ENCODE measurements at regions not wholly inside any gene's neighbourhood (a gene's known extent, or its start where the extent isn't known, plus 50 kb on each side); places are given as distances from the start of the nearest gene placed in this dataset.
A peak's percentile ranks its signal among the peaks of the same experiment; 100 is the strongest.

DNA sequence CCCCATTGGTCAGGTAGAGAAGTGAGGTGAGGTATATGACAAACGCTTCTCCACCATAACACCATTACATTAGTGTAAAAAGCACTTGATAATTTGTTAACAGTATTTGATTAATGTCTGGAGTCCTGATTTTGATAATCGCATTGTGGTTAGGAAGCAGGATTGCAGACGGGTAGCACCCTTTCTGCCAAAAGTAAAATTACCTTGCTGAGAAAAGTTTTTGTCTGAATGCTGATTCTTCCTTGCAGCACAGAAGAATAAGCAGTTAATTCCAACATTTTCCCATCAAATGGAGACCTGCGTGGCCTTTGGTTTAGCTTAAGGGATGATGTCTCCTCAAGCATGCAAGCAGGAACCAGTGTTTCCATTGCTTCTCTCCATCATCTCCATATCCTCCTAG, 1090.2 kb upstream of the TMEM132C start:
- ATAC-seq = no peak
- no peak overlapping the region for H3K4me3 ChIP-seq
- CTCF ChIA-PET = no interaction called here
- TF ChIP-seq, protein P1, sequence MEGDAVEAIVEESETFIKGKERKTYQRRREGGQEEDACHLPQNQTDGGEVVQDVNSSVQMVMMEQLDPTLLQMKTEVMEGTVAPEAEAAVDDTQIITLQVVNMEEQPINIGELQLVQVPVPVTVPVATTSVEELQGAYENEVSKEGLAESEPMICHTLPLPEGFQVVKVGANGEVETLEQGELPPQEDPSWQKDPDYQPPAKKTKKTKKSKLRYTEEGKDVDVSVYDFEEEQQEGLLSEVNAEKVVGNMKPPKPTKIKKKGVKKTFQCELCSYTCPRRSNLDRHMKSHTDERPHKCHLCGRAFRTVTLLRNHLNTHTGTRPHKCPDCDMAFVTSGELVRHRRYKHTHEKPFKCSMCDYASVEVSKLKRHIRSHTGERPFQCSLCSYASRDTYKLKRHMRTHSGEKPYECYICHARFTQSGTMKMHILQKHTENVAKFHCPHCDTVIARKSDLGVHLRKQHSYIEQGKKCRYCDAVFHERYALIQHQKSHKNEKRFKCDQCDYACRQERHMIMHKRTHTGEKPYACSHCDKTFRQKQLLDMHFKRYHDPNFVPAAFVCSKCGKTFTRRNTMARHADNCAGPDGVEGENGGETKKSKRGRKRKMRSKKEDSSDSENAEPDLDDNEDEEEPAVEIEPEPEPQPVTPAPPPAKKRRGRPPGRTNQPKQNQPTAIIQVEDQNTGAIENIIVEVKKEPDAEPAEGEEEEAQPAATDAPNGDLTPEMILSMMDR (IDR thresholded peaks at IDR 0.05 in 2 of 3, conservative IDR thresholded peaks at IDR 0.05 in 1 of 3; ENCODE audit: control insufficient read depth in 2 of 3, extremely low read depth in 1 of 3, insufficient read depth in 1 of 3, low read depth in 3 of 3, low read length in 3 of 3) = no peak
- peak; percentile 81; the same call in 1 of the 2 replicates for TF ChIP-seq CBX5 (IDR thresholded peaks at IDR 0.05; ENCODE audit: low read depth)
- in situ Hi-C loops (cut with MboI) = no loop called here
- no peaks in the 10 kb centered on the region for H3K27me3 ChIP-seq (replicated peaks in 1 of 2; ENCODE audit: control insufficient read depth in 2 of 2, insufficient read depth in 2 of 2, low read length in 1 of 2)
- no peaks in the 10 kb centered on the region for H3K36me3 ChIP-seq (ENCODE audit: control insufficient read depth in 2 of 2, insufficient read depth in 2 of 2, low read length in 1 of 2)
- H3K27ac ChIP-seq (ENCODE audit: control insufficient read depth, insufficient read depth) = no peak overlapping the region
- BruUV-seq (replicated peaks) = no TSS peak
- no peak overlapping the region for H2AFZ ChIP-seq (ENCODE audit: control insufficient read depth, low read depth, low read length)
- H4K20me1 ChIP-seq (ENCODE audit: control insufficient read depth, insufficient read depth) = no peaks in the 10 kb centered on the region
- no peaks in the 10 kb centered on the region for H3K4me1 ChIP-seq (ENCODE audit: control insufficient read depth, insufficient read depth, low read length)
- POLR2A ChIA-PET = no interaction called here
- no peak overlapping the region for H3K4me2 ChIP-seq (ENCODE audit: control insufficient read depth, insufficient read depth)
- WGBS (ENCODE audit: insufficient coverage, insufficient replicate concordance, low lambda C conversion rate, missing lambda C conversion rate) = 58% methylated on average over 4 of the region's 4 CpGs
- intact Hi-C loops (cut with micrococcal nuclease; ENCODE audit: unreplicated experiment) = no loop called here
- no peaks in the 10 kb centered on the region for H3K79me2 ChIP-seq (ENCODE audit: control insufficient read depth, insufficient read depth, low read length)
- H3K9me3 ChIP-seq (replicated peaks; ENCODE audit: control insufficient read depth, insufficient read depth, low read length) = no peaks in the 10 kb centered on the region; the same call in 1 of the 3 replicates
- SMC1A ChIA-PET (ENCODE audit: uncharacterized antibody, unreplicated experiment) = no interaction called here
- DNase-seq (ENCODE audit: low read depth, low spot score) = no peak
- no peak overlapping the region for H3K9ac ChIP-seq (ENCODE audit: control insufficient read depth, insufficient read depth, low read length)
- no peak for FAIRE-seq
- RAD21 ChIA-PET (ENCODE audit: unreplicated experiment) = interaction anchor here (0.6 kb wide), 1 partner anchor 38 kb away, joined by 3 read pairs; no protein-coding TSS in a partner anchor

DNA sequence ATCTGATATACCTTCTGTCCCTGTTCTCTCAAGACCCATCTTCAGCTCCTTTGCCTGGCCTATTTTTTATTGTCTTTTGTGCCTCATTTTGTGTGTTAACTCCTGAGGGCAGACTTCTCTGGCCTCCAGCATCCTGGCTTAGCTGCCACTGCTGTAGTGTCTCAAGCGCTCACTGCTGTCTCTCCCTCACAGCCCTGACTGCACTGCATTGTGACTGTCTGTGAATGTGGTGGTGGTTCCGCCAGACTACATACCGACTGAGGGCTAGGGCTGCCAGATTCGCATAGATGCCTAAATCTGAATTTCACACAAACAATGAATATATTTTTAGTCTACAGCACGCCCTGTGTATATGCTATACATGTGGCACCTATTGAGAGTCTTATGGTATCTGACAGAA, 1088.9 kb upstream of the TMEM132C start:
- Histone ChIP-seq H2AFZ (ENCODE audit: control insufficient read depth, low read depth, low read length) (no peak overlapping the region), H3K27ac (ENCODE audit: control insufficient read depth, insufficient read depth) (no peak overlapping the region), H3K9me3 (replicated peaks; ENCODE audit: control insufficient read depth, insufficient read depth, low read length) (no peaks in the 10 kb centered on the region; the same call in 1 of the 3 replicates), H3K4me3 (no peak overlapping the region), H3K4me1 (ENCODE audit: control insufficient read depth, insufficient read depth, low read length) (no peaks in the 10 kb centered on the region), H4K20me1 (ENCODE audit: control insufficient read depth, insufficient read depth) (no peaks in the 10 kb centered on the region), H3K27me3 (replicated peaks in 1 of 2; ENCODE audit: control insufficient read depth in 2 of 2, insufficient read depth in 2 of 2, low read length in 1 of 2) (no peaks in the 10 kb centered on the region), H3K79me2 (ENCODE audit: control insufficient read depth, insufficient read depth, low read length) (no peaks in the 10 kb centered on the region), H3K4me2 (ENCODE audit: control insufficient read depth, insufficient read depth) (no peak overlapping the region), H3K9ac (ENCODE audit: control insufficient read depth, insufficient read depth, low read length) (no peak overlapping the region), H3K36me3 (ENCODE audit: control insufficient read depth in 2 of 2, insufficient read depth in 2 of 2, low read length in 1 of 2) (no peaks in the 10 kb centered on the region)
- no peak for FAIRE-seq
- ChIA-PET POLR2A (no interaction called here), CTCF (no interaction called here), RAD21 (ENCODE audit: unreplicated experiment) (no interaction called here), SMC1A (ENCODE audit: uncharacterized antibody, unreplicated experiment) (no interaction called here)
- BruUV-seq (replicated peaks) = no TSS peak
- intact Hi-C loops (cut with micrococcal nuclease; ENCODE audit: unreplicated experiment) = no loop called here
- no peak for ATAC-seq
- in situ Hi-C loops (cut with MboI) = no loop called here
- DNase-seq (ENCODE audit: low read depth, low spot score) = no peak
- WGBS (ENCODE audit: insufficient coverage, insufficient replicate concordance, low lambda C conversion rate, missing lambda C conversion rate) = 46% methylated on average over 5 of the region's 5 CpGs
- TF ChIP-seq ZNF274 (IDR thresholded peaks at IDR 0.05; ENCODE audit: insufficient read depth, insufficient read length) (no peak), SMARCA5 (IDR thresholded peaks at IDR 0.05) (no peak), TARDBP (IDR thresholded peaks at IDR 0.05; ENCODE audit: borderline replicate concordance) (no peak), NFXL1 (IDR thresholded peaks at IDR 0.05; ENCODE audit: borderline replicate concordance) (no peak), CBFB (IDR thresholded peaks at IDR 0.05; ENCODE audit: low read depth) (no peak)
- TF ChIP-seq, protein P2, sequence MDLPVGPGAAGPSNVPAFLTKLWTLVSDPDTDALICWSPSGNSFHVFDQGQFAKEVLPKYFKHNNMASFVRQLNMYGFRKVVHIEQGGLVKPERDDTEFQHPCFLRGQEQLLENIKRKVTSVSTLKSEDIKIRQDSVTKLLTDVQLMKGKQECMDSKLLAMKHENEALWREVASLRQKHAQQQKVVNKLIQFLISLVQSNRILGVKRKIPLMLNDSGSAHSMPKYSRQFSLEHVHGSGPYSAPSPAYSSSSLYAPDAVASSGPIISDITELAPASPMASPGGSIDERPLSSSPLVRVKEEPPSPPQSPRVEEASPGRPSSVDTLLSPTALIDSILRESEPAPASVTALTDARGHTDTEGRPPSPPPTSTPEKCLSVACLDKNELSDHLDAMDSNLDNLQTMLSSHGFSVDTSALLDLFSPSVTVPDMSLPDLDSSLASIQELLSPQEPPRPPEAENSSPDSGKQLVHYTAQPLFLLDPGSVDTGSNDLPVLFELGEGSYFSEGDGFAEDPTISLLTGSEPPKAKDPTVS (IDR thresholded peaks at IDR 0.05; ENCODE audit: low read depth, low read length) = no peak
- TF ChIP-seq, protein P3, sequence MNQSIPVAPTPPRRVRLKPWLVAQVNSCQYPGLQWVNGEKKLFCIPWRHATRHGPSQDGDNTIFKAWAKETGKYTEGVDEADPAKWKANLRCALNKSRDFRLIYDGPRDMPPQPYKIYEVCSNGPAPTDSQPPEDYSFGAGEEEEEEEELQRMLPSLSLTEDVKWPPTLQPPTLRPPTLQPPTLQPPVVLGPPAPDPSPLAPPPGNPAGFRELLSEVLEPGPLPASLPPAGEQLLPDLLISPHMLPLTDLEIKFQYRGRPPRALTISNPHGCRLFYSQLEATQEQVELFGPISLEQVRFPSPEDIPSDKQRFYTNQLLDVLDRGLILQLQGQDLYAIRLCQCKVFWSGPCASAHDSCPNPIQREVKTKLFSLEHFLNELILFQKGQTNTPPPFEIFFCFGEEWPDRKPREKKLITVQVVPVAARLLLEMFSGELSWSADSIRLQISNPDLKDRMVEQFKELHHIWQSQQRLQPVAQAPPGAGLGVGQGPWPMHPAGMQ (IDR thresholded peaks at IDR 0.05; ENCODE audit: borderline replicate concordance) = no peak
- TF ChIP-seq, protein P4, sequence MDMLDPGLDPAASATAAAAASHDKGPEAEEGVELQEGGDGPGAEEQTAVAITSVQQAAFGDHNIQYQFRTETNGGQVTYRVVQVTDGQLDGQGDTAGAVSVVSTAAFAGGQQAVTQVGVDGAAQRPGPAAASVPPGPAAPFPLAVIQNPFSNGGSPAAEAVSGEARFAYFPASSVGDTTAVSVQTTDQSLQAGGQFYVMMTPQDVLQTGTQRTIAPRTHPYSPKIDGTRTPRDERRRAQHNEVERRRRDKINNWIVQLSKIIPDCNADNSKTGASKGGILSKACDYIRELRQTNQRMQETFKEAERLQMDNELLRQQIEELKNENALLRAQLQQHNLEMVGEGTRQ (IDR thresholded peaks at IDR 0.05; ENCODE audit: borderline replicate concordance, low read depth, low read length) = no peak
